AG04450 (cell line): ENCODE measurements at regions not wholly inside any gene's neighbourhood (a gene's known extent, or its start where the extent isn't known, plus 50 kb on each side); places are given as distances from the start of the nearest gene placed in this dataset.

ENCODE experiments used
- CTCF ChIA-PET: fragments of 300-600, 350-600 bp; formaldehyde crosslinking; extraction: SDS; loops from one replicate; lab custom pipeline; 2022; ENCODE audit warnings: antibody characterized with exemption, inconsistent platforms; lab: Charles Lee
- POLR2A ChIA-PET: fragments of 350-600 bp; formaldehyde crosslinking; extraction: SDS; loops from one replicate; lab custom pipeline; 2021; ENCODE audit warnings: antibody characterized with exemption, inconsistent platforms; lab: Yijun Ruan, JAX
- DNase-seq: peaks from one replicate; pipeline ENCODE4 v3.0.0-alpha.2; 2011; ENCODE audit warnings: low read depth, low spot score
- H3K27ac ChIP-seq: one replicate; pipeline ENCODE4 v1.5.1; 2012; ENCODE audit warnings: low read depth, low read length, control low read depth
- H3K27me3 ChIP-seq: one replicate; pipeline ENCODE4 v1.6.0; 2012; ENCODE audit warnings: low read length; ENCODE audit not compliant: control insufficient read depth, insufficient read depth
- H3K4me3 ChIP-seq: 2 replicates; pipeline ENCODE4 v1.5.1; 2011; ENCODE audit warnings: mild to moderate bottlenecking, low read depth, low read length, control low read depth
- H3K9me3 ChIP-seq: 2 replicates; pipeline ENCODE4 v1.5.1; 2012; ENCODE audit warnings: low read length; ENCODE audit not compliant: control insufficient read depth, insufficient read depth
- CTCF ChIP-seq: IDR thresholded peaks from 2 replicates; pipeline ENCODE4 v1.5.1; 2011; ENCODE audit warnings: low read depth, low read length, control low read depth, inconsistent platforms

GRCh38 chr5:83889971-83890745, 169.5 kb upstream of the HAPLN1 start:
- TF ChIP-seq CTCF = no peak
- H3K27me3 ChIP-seq = no peaks in the 10 kb centered on the region
- no peak overlapping the region for H3K4me3 ChIP-seq
- no peak overlapping the region for H3K27ac ChIP-seq
- ChIA-PET POLR2A (interaction anchor here (0.8 kb wide), 1 partner anchor 24 kb away, joined by 4 read pairs; no protein-coding TSS in a partner anchor), CTCF (no interaction called here)
- DNase-seq = no peak
- no peaks in the 10 kb centered on the region for H3K9me3 ChIP-seq

DNA sequence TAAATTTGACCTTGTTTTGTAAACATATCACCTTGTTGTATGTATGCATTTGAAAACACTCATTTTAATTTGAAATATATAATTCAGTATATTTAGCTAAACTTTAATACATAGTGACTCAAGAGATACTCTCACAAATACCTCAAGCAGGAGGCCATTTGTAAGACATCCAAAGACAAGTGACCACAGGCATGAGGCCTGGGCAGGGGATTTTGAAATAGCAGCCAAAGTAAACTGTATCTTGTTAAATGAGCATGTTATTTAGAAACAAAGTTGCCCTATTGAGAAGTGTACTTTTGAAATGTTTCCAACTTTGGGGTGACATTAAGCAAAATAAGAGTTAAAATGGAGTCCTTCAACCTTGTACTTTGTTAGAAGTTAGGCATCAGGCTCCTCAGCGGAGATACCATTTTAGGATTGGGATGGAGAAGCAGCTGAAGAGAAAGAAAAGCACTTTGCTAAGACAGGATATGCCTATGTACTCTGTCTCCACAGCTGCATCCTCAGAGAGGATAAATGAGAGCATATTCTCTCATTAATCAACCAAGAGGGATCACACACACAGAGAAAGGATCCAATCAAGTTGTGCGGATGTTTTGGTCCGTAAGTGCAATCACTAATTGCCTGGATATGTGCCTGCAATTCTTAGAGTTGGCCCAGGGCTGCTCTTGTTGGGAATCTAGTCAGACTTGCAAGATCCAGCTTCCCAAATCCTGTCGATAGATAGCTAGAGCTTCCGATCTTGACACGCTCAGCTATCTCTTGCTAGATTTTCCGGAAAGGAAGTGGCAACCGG, 157.5 kb upstream of the HAPLN1 start:
- H3K4me3 ChIP-seq = no peak overlapping the region
- no peak for DNase-seq
- POLR2A ChIA-PET = no interaction called here
- CTCF ChIA-PET = interaction anchor here (1.2 kb wide), 1 partner anchor 49 kb away, joined by 6 read pairs; no protein-coding TSS in a partner anchor
- no peak for TF ChIP-seq CTCF
- H3K27me3 ChIP-seq = no peaks in the 10 kb centered on the region
- no peaks in the 10 kb centered on the region for H3K9me3 ChIP-seq
- no peak overlapping the region for H3K27ac ChIP-seq

- ChIA-PET POLR2A (no interaction called here), CTCF (no interaction called here)
- H3K27ac ChIP-seq = no peak overlapping the region
- no peaks in the 10 kb centered on the region for H3K27me3 ChIP-seq
- H3K4me3 ChIP-seq = no peak overlapping the region
- H3K9me3 ChIP-seq = no peaks in the 10 kb centered on the region
- no peak for TF ChIP-seq CTCF
- DNase-seq = no peak
These were observed 151.1 kb upstream of the HAPLN1 start for GRCh38 chr5:83871533-83872395.

GRCh38 chr5:83866181-83866580, 145.5 kb upstream of the HAPLN1 start:
- POLR2A ChIA-PET = no interaction called here
- H3K4me3 ChIP-seq = no peak overlapping the region
- no peaks in the 10 kb centered on the region for H3K27me3 ChIP-seq
- no peak overlapping the region for H3K27ac ChIP-seq
- DNase-seq = no peak
- H3K9me3 ChIP-seq = no peaks in the 10 kb centered on the region
- TF ChIP-seq CTCF = no peak
- CTCF ChIA-PET = interaction anchor here (1.6 kb wide), 1 partner anchor 61 kb away, joined by 4 read pairs; no protein-coding TSS in a partner anchor
